SJSA1 (cell line): ENCODE measurements at regions not wholly inside any gene's neighbourhood (a gene's known extent, or its start where the extent isn't known, plus 50 kb on each side); places are given as distances from the start of the nearest gene placed in this dataset.

Experiments
- DNase-seq, 2 experiments: peaks; one replicate each; pipeline ENCODE4 v3.0.0-alpha.2; 2015 to 2020; ENCODE audit warnings: low spot score in 2 of 2, low read depth in 1 of 2
- H3K27ac ChIP-seq: fragments of 250-450 bp; sonication (Bioruptor Pico); 2 replicates; pipeline ENCODE4 v1.5.1; 2020; ENCODE audit warnings: mild to moderate bottlenecking, moderate library complexity
- H3K27me3 ChIP-seq: fragments of 250-450 bp; sonication (Bioruptor Pico); replicated peaks from 2 replicates; pipeline ENCODE4 v1.5.1; 2020; ENCODE audit warnings: mild to moderate bottlenecking, moderate library complexity
- H3K36me3 ChIP-seq: fragments of 250-450 bp; sonication (Bioruptor Pico); 2 replicates; pipeline ENCODE4 v1.5.1; 2020; ENCODE audit warnings: mild to moderate bottlenecking
- H3K4me1 ChIP-seq: fragments of 250-450 bp; sonication (Bioruptor Pico); replicated peaks from 2 replicates; pipeline ENCODE4 v1.6.1; 2021; ENCODE audit warnings: mild to moderate bottlenecking
- H3K4me3 ChIP-seq: fragments of 250-450 bp; sonication (Bioruptor Pico); 2 replicates; pipeline ENCODE4 v1.5.1; 2020; ENCODE audit warnings: mild to moderate bottlenecking
- H3K9me3 ChIP-seq: fragments of 250-450 bp; sonication (Bioruptor Pico); replicated peaks from 2 replicates; pipeline ENCODE4 v1.5.1; 2020; ENCODE audit warnings: mild to moderate bottlenecking

GRCh38 chr5:173535976-173536639, 80.3 kb downstream of the BOD1 start:
- DNase-seq = no peak
- H3K4me3 ChIP-seq = no peak overlapping the region
- H3K27me3 ChIP-seq = peaks cover 4% of the 10 kb centered on the region; the same call in 1 of the 2 replicates
- H3K4me1 ChIP-seq = no peaks in the 10 kb centered on the region
- H3K27ac ChIP-seq = no peak overlapping the region
- H3K36me3 ChIP-seq = no peaks in the 10 kb centered on the region
- peaks cover 2% of the 10 kb centered on the region; the same call in 1 of the 2 replicates for H3K9me3 ChIP-seq

- H3K4me3 ChIP-seq = no peak overlapping the region
- H3K9me3 ChIP-seq = peaks cover 2% of the 10 kb centered on the region; the same call in 1 of the 2 replicates
- H3K36me3 ChIP-seq = no peaks in the 10 kb centered on the region
- H3K27ac ChIP-seq = no peak overlapping the region
- H3K27me3 ChIP-seq = no peaks in the 10 kb centered on the region
- DNase-seq = no peak
- no peaks in the 10 kb centered on the region for H3K4me1 ChIP-seq
Measured at GRCh38 chr5:173535166-173535975, 81.1 kb downstream of the BOD1 start.

- Histone ChIP-seq H3K27me3 (no peaks in the 10 kb centered on the region), H3K9me3 (peaks cover 2% of the 10 kb centered on the region; the same call in 1 of the 2 replicates), H3K4me1 (no peaks in the 10 kb centered on the region), H3K36me3 (no peaks in the 10 kb centered on the region), H3K27ac (no peak overlapping the region), H3K4me3 (no peak overlapping the region)
- DNase-seq = peak in 1 of 2 experiments; percentile 10
Measured at GRCh38 chr5:173534664-173535063, 81.8 kb downstream of the BOD1 start.

- peak in 1 of 2 experiments; percentile 29 for DNase-seq
- H3K27ac ChIP-seq = no peak overlapping the region
- H3K36me3 ChIP-seq = no peaks in the 10 kb centered on the region
- no peaks in the 10 kb centered on the region for H3K27me3 ChIP-seq
- peaks cover 2% of the 10 kb centered on the region; the same call in 1 of the 2 replicates for H3K9me3 ChIP-seq
- H3K4me1 ChIP-seq = no peaks in the 10 kb centered on the region
- H3K4me3 ChIP-seq = no peak overlapping the region
Measured at GRCh38 chr5:173534031-173534430, 82.4 kb downstream of the BOD1 start.

GRCh38 chr5:173532689-173533250, 83.7 kb downstream of the BOD1 start:
- H3K9me3 ChIP-seq = no peaks in the 10 kb centered on the region; the same call in 1 of the 2 replicates
- peak in 1 of 2 experiments; percentile 18 for DNase-seq
- no peaks in the 10 kb centered on the region for H3K27me3 ChIP-seq
- no peaks in the 10 kb centered on the region for H3K36me3 ChIP-seq
- no peak overlapping the region for H3K4me3 ChIP-seq
- H3K4me1 ChIP-seq = no peaks in the 10 kb centered on the region
- no peak overlapping the region for H3K27ac ChIP-seq

GRCh38 chr5:173531863-173532262, 84.6 kb downstream of the BOD1 start:
- no peaks in the 10 kb centered on the region for H3K36me3 ChIP-seq
- no peaks in the 10 kb centered on the region for H3K4me1 ChIP-seq
- H3K27ac ChIP-seq = no peak overlapping the region
- H3K4me3 ChIP-seq = no peak overlapping the region
- DNase-seq = peak in 1 of 2 experiments; percentile 43
- H3K9me3 ChIP-seq = no peaks in the 10 kb centered on the region; the same call in 1 of the 2 replicates
- no peaks in the 10 kb centered on the region for H3K27me3 ChIP-seq

GRCh38 chr5:173530547-173530946, 85.9 kb downstream of the BOD1 start:
- H3K27me3 ChIP-seq = no peaks in the 10 kb centered on the region
- no peaks in the 10 kb centered on the region; the same call in 1 of the 2 replicates for H3K9me3 ChIP-seq
- no peak overlapping the region for H3K4me3 ChIP-seq
- no peaks in the 10 kb centered on the region for H3K36me3 ChIP-seq
- DNase-seq = peak in 1 of 2 experiments; percentile 45
- H3K27ac ChIP-seq = no peak overlapping the region
- H3K4me1 ChIP-seq = no peaks in the 10 kb centered on the region

GRCh38 chr5:173529861-173530260, 86.6 kb downstream of the BOD1 start:
- no peaks in the 10 kb centered on the region for H3K27me3 ChIP-seq
- peak in 1 of 2 experiments; percentile 17 for DNase-seq
- no peak overlapping the region for H3K27ac ChIP-seq
- H3K9me3 ChIP-seq = no peaks in the 10 kb centered on the region; the same call in 1 of the 2 replicates
- no peaks in the 10 kb centered on the region for H3K4me1 ChIP-seq
- H3K4me3 ChIP-seq = no peak overlapping the region
- no peaks in the 10 kb centered on the region for H3K36me3 ChIP-seq

- Histone ChIP-seq H3K27ac (no peak overlapping the region), H3K27me3 (no peaks in the 10 kb centered on the region), H3K36me3 (no peaks in the 10 kb centered on the region), H3K4me3 (no peak overlapping the region), H3K4me1 (no peaks in the 10 kb centered on the region), H3K9me3 (no peaks in the 10 kb centered on the region; the same call in 1 of the 2 replicates)
- DNase-seq = peak in 1 of 2 experiments; percentile 41
Measured at GRCh38 chr5:173527671-173528070, 88.8 kb downstream of the BOD1 start.

GRCh38 chr5:173524136-173524535, 92.3 kb downstream of the BOD1 start:
- Histone ChIP-seq H3K4me3 (no peak overlapping the region), H3K4me1 (no peaks in the 10 kb centered on the region), H3K27ac (no peak overlapping the region), H3K36me3 (no peaks in the 10 kb centered on the region), H3K9me3 (no peaks in the 10 kb centered on the region), H3K27me3 (no peaks in the 10 kb centered on the region)
- peak in 1 of 2 experiments; percentile 6 for DNase-seq

GRCh38 chr5:173523388-173523787, 93.1 kb downstream of the BOD1 start:
- H3K4me3 ChIP-seq = no peak overlapping the region
- H3K27me3 ChIP-seq = no peaks in the 10 kb centered on the region
- no peak overlapping the region for H3K27ac ChIP-seq
- peak in 1 of 2 experiments; percentile 9 for DNase-seq
- H3K9me3 ChIP-seq = no peaks in the 10 kb centered on the region
- H3K4me1 ChIP-seq = no peaks in the 10 kb centered on the region
- no peaks in the 10 kb centered on the region for H3K36me3 ChIP-seq

GRCh38 chr5:173522518-173522917, 93.9 kb downstream of the BOD1 start:
- no peaks in the 10 kb centered on the region for H3K27me3 ChIP-seq
- DNase-seq = peak in 1 of 2 experiments; percentile 3
- H3K27ac ChIP-seq = no peak overlapping the region
- H3K4me3 ChIP-seq = no peak overlapping the region
- no peaks in the 10 kb centered on the region for H3K9me3 ChIP-seq
- no peaks in the 10 kb centered on the region for H3K36me3 ChIP-seq
- H3K4me1 ChIP-seq = no peaks in the 10 kb centered on the region

GRCh38 chr5:173518856-173519255, 97.6 kb downstream of the BOD1 start:
- Histone ChIP-seq H3K27me3 (no peaks in the 10 kb centered on the region), H3K9me3 (no peaks in the 10 kb centered on the region)

GRCh38 chr5:173517648-173518047, 98.8 kb downstream of the BOD1 start:
- Histone ChIP-seq H3K36me3 (no peaks in the 10 kb centered on the region), H3K9me3 (no peaks in the 10 kb centered on the region), H3K27ac (no peak overlapping the region), H3K4me1 (peaks cover 10% of the 10 kb centered on the region), H3K4me3 (no peak overlapping the region), H3K27me3 (no peaks in the 10 kb centered on the region)
- peak in 1 of 2 experiments; percentile 16 for DNase-seq

More at GRCh38 chr5:173518856-173519255, 97.6 kb downstream of the BOD1 start:
- Histone ChIP-seq H3K36me3 (no peaks in the 10 kb centered on the region), H3K4me1 (peaks cover 10% of the 10 kb centered on the region), H3K4me3 (no peak overlapping the region), H3K27ac (no peak overlapping the region)
- peak in 1 of 2 experiments; percentile 32 for DNase-seq
